DMS114 treated with DMSO at 0.1 percent for 48 hours (cell line): ENCODE measurements at regions not wholly inside any gene's neighbourhood (a gene's known extent, or its start where the extent isn't known, plus 50 kb on each side); places are given as distances from the start of the nearest gene placed in this dataset.
"Not testable (repeated sequence)": the region's sequence is repeated elsewhere in the genome, so short reads cannot be mapped to it uniquely, and the experiment has no call there.

Experiments
- DNase-seq: peaks from one replicate; lab custom pipeline; 2025; ENCODE audit not compliant: unreplicated experiment; lab: John Stamatoyannopoulos, UW

DNA sequence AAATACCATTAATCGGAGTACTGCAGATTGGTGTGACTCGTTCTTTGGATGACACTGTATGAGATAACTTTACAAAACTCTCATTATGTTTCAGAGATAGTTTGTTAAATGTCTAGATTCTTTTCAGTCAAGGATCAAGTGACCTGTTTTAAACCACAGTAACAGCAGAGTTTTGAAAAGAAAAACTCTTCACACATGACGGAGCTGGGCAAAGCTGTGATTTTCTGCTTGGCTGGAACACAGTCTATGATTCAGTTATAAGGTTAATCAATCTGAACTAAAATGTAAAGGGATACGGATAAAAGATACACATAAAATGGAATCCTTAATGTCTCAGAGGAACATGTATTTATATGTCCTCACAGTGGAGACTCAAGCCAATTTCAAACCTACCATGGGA, 573.2 kb downstream of the PRKD1 start:
- DNase-seq, result no peak

DNA sequence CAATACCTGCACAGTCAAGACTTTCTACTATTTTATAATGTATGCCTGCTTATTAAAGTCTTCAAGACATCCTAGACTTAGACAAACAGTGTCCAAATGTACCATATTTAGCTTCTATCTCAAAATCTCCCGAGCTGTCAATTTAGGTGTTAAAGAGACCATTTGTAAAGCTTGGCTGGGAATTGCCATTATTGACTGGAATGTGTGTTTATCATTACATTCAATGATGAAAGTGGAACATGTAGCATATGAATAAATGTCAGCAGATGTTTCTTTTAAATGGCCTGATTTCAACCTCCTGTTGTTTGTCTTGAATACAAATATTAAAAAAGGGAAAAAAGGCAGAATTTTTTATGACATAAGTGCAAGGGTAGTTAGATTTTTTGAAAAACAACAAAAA, 572.3 kb downstream of the PRKD1 start:
- no peak for DNase-seq

DNA sequence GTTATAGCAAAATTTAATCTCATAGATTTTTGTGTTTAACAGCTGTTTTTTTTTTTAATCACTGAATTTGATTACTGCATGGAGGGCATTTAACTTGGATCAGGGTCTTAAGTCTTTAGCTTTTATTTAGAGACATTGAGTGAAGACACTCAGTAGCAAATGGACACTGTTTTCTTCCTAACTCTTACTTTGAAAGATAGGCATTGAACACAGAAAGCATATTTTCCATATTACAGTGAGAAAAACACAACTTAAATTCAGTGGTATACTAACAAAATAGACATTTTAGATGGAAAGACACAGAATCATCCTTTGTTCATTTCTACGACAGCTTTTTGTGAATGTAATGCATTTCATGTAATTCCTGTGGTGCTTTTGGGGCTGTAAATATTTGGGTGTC, 571.8 kb downstream of the PRKD1 start:
- DNase-seq, result no peak

DNA sequence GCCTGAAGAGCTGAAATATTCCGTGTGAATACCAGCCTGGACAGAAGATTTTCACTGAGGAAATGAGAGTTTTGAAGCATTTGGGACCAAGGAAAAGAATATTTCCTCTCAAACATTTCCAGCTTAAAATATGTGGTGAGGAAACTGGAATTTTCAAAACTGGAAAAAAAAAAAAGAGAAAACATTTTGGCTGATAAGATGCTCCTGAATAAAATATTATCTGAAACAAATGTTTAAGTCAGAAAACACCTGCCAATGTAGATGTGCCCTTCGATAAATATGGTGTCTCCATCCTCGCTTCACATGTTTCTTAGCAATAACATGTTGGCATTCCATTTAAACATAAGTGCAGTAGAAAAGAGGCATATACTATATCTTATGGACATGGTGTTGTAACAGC, 567.0 kb downstream of the PRKD1 start:
- DNase-seq, result no peak

DNA sequence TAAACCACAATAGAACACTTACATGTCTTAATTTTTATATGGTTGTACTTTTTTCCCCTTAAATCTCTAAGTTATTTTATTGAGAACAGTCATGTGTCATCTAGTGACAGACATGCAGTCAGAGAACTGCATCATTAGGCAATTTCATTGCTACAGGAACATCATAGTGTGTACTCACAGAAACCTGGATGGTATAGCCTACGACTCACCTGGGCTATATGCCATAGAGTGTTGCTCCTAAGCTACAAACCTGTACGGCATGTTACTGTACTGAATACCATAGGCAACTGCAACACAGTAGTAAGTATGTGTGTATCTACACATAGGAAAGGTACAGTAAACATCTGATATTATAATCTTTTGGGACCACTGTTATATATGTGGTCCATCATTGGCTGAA, 557.6 kb downstream of the PRKD1 start:
- no peak for DNase-seq

DNA sequence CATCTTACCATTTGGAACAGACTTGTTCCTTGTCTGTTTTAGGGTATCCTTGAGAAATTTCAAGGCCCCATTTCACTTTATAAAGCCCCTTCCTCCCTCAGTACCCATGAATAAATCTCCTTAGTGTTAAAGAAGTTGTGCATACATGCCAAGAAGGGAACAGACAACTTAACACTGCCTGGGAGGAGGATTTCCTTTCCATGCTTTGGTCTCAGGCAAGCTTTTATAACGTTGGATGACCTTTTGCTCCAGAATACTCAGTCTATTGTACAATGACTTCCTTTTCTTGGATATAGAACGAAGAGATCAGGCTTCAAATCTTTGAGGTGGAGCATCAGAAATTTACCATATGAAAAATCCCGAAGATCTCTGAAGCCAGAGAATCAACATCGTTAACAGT, 551.4 kb downstream of the PRKD1 start:
- DNase-seq, result no peak

DNA sequence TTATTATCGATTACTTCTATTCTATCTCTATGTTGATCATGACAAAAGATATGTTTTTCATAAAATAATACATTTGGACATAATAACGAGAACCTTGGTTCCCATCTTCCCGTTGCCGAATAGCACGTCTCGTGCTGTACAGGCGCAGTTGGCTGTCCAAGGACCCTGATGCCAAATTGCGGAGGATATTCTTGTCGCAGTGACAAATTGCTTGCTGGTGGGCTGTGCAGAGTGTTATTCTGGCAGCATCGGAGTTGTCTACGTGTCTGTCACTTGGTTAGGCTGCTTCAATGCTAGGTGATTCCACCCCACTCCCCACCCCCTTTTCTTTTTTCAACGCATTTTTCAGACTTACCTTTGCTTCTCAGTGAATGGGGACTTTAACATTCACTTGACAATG, 546.8 kb downstream of the PRKD1 start:
- no peak for DNase-seq

DNA sequence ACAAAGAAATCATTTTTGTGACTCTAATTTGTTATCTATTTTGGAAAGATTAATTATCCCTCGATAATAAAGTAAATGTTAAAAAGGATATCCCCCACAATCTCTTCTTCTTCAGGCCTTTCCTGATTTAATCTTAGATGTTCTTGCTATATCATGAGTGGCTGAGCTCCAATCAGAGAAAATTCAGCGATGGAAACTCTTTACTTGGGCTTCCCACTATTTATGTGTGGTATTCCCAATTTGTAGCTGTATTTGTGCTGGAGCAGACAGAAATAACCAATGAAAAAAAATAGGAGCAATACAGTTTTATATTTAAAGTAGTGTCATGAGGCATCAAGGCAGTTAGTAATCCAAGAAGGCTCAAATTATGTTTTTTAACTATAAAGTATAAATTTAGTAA, 539.1 kb downstream of the PRKD1 start:
- DNase-seq, result no peak

DNA sequence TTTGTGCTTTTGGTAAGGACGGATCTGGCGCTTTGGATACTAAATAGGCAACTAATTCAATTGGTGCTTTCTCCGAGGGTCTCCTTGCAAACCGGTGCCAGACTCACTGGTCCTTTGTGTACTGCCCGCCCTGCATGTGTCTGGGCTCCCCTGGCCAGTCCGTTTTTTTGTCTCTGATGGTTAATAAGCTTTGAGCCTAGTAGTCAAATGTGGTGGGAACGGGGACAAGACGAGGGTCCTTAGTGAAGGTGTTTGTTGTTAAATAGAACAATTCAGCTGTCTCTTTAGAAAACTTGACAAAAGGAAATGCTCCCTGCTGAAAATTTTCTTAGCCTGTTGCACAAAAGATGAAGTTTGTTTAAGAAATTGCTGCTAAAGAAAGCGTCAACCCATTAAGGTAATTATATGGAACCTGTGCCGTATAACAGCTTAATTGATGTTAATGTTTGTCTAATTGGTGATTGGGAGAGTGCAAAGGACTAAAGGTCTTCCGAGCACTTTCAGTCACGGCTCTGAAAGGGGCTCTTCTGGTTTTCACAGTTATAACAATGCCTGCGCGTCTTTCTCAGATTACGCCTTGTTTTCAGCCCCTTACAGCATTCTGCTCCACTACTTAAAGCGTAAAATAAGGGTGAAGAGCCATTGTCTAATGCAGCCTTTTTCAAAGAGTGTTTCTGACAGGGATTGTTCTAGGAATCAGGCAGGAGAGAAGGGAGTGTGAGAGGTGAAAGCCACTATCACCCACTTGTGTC, 537.4 kb downstream of the PRKD1 start:
- no peak for DNase-seq

DNA sequence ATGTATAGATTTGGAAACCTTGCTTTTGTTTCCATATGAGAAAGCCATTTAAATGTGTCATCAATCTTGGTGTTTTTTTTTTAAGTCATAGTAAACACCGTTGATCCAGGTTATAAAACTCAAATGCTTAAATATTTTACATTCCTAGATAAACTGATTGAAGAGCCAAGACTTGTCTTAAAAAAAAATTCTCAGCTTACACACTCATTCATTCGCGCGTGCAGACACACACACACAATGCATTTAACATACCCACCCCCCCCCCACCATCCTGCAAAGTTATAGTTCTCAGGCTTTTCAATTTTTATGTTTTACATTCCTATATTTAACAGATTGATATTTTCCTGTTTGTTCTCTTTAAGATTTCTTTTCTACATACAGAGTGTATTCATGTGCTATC, 536.4 kb downstream of the PRKD1 start:
- DNase-seq, result no peak

DNA sequence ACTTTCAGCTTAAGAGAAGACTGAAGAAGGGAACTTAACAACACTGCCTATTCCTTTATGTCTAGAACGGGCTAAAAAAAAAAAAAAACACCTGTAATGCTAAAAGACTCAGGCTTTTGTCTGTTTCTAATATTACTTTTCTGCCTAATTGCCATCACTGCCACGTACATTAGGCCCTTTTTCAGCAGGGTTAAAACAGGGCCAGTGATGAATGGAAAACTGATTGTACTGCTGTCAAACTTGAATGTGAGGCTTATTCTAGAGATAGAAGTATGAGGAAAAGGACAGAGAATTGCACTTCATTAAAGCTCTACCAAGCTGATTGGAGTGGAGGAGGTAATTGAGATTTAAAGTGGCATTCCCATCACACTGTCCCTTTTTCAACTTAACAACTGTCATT, 535.8 kb downstream of the PRKD1 start:
- DNase-seq, result no peak

DNA sequence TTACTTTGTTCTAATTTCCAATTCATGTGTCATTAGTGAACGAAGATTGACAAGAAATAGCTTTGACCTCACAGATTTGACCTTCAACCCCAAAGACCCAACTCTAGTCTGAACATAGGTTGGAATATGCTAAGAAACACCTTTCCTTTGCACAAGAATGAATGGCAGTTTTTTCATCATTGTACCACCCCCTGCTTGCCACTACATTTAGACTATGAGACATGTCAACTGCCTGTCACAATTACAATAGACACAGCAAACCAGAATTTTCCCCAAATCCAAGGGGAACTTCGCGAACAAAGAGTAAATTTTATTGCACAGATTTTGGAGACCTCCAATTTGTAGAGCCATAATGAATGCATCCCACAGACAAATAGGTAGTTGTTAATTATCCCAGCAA, 535.4 kb downstream of the PRKD1 start:
- DNase-seq, result no peak

DNA sequence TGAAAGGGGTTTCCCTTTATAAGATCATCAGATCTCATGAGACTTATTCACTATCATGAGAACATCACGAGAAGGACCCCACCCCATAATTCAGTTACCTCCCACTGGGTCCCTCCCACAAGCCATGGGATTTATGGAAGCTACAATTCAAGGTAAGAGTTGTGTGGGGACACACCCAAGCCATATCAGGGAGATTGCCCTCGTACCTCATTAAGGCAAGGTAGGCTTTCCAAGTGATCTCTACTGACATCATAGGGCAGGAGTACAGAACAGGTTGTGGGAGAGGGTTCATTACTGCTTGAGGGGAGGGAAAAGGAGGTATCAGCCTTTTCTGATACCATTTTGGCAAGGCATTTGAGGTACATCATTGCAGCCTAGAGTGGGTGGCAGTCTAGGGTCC, 524.6 kb downstream of the PRKD1 start:
- DNase-seq, result no peak

DNA sequence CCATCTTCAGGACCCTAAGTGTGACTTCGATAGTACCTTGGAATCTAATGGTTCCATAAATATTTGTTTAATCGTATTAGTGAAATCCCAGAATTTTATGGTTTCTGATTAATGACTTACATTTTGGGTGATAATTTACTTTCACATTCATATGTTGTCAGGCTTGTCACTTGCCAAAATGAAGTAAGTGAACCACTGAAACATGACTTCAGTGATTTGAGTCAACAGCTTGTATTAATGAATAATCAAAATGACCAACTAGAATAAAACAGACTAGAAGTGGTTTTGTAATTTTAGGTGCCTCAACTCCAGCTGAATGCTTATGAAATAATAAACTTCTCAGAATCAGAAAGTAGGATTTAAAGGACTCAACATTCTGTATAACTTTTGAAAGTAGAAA, 517.1 kb downstream of the PRKD1 start:
- DNase-seq, result no peak

DNA sequence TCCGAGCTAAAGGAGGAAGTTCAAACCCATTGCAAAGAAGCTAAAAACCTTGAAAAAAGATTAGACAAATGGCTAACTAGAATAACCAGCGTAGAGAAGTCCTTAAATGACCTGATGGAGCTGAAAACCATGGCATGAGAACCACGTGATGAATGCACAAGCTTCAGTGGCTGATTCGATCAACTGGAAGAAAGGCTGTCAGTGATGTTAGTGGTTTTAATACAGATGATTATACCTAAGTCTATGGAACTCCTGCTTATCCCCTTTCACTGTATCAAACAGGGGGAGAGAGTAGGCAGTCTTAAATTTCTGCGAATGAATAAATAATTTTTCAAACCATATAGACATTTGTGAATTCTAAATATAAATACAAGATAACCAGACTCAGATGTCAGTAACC, 512.7 kb downstream of the PRKD1 start:
- DNase-seq, result not testable (repeated sequence)

DNA sequence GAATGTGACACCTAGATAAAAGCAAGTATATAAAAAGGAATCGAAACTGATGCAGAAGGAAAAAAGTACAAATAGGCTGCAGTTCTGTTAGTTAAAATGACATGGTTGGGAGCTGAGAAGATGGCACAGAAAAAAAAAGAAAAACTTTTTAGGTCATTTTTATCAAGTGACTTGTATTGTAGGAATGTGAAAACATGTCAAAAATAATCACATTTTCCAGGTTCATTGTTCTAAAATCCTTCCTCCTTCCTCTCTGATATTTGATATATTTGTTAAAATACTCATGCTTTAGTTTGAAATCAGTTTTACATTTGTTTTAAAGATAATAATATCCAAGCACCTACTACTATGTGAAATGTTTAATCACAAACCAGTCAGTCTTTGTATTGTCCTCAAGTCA, 507.9 kb downstream of the PRKD1 start:
- no peak for DNase-seq

DNA sequence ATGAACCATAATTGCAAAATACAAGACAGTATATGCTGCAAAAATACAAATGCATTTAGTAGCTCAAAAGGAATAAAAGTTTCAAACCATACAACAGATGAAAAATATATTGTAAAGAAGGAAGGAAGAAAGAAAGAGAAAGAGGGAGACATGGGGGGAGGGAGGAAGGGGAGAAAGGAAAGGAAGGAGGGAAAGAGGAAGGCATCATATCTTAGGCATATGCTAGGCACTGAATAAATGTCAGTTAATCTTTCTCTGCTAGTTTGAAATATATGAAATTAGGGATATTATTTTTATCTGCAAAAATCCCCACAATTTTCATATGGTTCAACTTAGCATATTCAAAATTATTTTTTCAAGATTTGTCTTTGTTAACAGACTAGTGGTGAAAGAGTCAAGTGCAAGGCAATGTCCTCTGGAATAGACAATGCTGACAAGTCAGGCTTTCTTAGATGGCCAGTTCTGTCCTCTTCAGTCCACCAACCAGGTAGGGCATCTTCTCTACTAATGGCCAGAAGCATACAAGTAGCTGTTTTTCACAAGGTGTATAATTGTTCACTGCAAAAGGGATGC, 506.4 kb downstream of the PRKD1 start:
- no peak for DNase-seq

DNA sequence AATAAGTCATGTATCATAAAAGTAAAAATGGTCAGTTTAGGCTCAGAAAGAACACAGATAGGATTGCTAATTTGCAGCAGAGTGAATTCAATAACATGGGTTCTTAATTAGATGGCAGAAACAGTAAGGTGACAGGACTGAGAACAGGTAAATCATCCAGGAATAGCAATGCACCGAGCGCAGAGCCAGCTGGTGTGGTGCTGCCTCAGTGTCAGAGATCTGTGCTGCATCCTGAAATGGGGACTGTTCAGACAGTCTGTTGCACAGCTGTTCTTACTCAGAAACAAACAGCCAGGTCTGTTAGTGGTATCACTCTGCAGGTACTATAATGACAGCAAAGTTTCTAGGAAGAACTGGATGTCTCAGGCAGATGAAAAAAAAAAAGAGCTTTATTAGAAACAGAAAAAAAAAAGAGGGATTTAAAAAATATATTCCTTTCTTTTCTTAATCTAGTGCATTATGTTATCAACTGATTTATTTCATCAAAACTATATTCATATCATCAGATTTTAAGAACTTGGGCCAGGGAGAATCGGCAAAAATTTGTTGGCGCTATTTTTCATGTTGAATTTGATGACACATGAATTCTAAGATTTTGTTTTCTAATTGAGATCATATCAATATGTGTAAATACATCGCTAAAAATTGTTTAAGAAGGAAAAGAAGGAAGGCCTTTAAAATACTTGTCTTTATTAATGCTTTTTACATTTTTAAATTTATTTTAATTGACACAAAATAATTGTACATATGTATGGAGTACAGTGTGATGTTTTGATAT, 501.8 kb downstream of the PRKD1 start:
- DNase-seq, result no peak

DNA sequence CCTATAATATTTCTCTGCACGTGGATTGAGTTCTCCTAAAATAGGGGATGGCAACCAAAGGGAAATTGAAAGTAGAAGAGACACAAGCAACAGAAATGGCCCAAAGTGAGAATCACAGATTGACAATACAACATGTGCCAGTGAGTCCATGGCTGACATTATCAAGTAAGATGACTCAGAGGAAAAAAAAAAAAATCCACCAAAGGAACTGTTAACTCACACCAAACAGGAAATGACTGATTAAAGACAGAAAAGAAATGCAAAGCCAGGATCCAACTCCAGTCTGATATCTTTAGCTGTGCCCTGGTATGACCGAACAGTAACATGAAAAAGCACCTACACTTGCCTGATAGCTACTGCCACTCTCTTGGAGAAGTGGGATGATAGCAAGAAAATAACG, 485.0 kb downstream of the PRKD1 start:
- DNase-seq, result no peak

DNA sequence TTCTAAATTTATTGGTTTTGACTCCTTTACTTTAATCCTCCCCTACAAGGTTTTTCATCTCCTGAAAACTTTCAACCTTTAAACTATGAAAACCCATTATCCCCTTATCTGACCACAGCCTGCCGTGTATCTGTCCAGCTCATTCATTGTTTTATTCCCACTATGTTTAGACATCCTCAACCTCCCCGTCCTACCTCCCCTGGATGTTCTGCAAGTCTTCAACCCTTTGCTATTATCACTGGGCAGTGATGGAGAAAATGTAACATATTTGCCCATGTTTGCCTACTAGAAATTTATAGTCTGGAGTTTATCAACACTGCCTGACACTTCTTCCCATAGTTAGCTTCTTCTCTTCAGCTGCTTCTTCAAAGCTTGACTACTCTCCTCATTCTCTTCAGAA, 483.4 kb downstream of the PRKD1 start:
- no peak for DNase-seq

DNA sequence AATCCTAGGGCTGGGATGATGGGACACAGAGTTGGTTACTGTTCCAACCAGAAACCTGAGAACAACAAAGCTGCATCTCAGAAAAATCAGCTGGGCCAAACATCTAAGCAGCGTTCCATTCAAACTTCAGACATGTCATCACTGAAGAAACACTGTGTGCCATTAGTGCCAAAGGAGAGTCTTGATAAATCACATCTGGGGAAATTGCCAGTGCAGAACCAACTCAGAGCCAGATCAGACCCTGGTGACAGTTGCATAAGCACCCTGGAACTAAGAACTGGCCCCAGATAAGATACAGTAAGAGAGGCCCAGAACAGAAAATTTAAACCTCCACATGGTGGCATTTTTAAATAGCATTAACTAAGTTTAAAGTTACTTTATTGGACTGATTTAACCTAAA, 482.8 kb downstream of the PRKD1 start:
- DNase-seq, result no peak

DNA sequence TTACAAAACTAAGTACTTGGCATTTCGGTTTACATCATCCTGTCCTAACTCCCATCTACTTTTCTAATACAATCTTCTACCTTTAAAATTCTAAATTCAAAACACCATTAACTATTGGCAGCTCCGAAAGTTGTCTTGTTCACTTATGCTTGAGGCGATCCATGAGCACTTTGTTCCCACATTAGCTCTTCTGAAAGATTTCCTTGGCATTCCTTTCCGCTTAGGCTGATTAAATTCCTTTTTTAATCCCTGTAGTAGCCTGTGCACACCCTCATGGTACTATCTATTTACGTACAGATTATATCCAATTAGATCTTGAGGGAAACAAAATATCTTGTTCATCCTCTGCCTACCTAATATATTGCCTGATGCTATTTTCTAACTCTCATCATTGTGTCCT, 480.7 kb downstream of the PRKD1 start:
- no peak for DNase-seq
